CD14-positive monocyte (primary cell): ENCODE measurements at regions not wholly inside any gene's neighbourhood (a gene's known extent, or its start where the extent isn't known, plus 50 kb on each side); places are given as distances from the start of the nearest gene placed in this dataset.
"Not testable (repeated sequence)": the region's sequence is repeated elsewhere in the genome, so short reads cannot be mapped to it uniquely, and the experiment has no call there.

Experiments
- DNase-seq, 3 donors: peaks; one replicate each; pipeline ENCODE4 v3.0.0-alpha.2; 2011 to 2022
- H2AFZ ChIP-seq: 2 replicates; pipeline ENCODE4 v1.6.0; 2012; ENCODE audit warnings: mild to moderate bottlenecking, low read depth, low read length, inconsistent platforms; ENCODE audit not compliant: insufficient read depth, poor library complexity, severe bottlenecking
- H3K27ac ChIP-seq, 2 donors: 1 replicate in 1 of 2; 2 replicates in 1 of 2; pipeline ENCODE4 v1.5.1; 2012 to 2013; ENCODE audit warnings: low read length in 2 of 2, control low read depth in 1 of 2, inconsistent platforms in 1 of 2, low read depth in 1 of 2, mild to moderate bottlenecking in 1 of 2
- H3K27me3 ChIP-seq, 2 donors: one replicate each; pipeline versions ENCODE4 v1.6.0 to v1.6.1; 2011 to 2013; ENCODE audit warnings: low read length in 2 of 2; ENCODE audit not compliant: control insufficient read depth in 2 of 2, insufficient read depth in 2 of 2
- H3K36me3 ChIP-seq, 2 donors: replicated peaks in 1 of 2; 1 replicate in 1 of 2; 2 replicates in 1 of 2; pipeline versions ENCODE4 v1.5.1 to v1.6.1; 2012 to 2013; ENCODE audit warnings: low read length in 2 of 2, control low read depth in 1 of 2, inconsistent platforms in 1 of 2, mild to moderate bottlenecking in 1 of 2; ENCODE audit not compliant: insufficient read depth in 2 of 2, control insufficient read depth in 1 of 2
- H3K4me1 ChIP-seq, 2 donors: 1 replicate in 1 of 2; 2 replicates in 1 of 2; pipeline versions ENCODE4 v1.5.1 to v1.6.1; 2012 to 2013; ENCODE audit warnings: low read length in 2 of 2, control low read depth in 1 of 2, inconsistent platforms in 1 of 2, mild to moderate bottlenecking in 1 of 2, moderate library complexity in 1 of 2; ENCODE audit not compliant: insufficient read depth in 2 of 2, control insufficient read depth in 1 of 2
- H3K4me2 ChIP-seq: replicated peaks from 2 replicates; pipeline ENCODE3; 2012; ENCODE audit warnings: low read length, moderate library complexity, mild to moderate bottlenecking; ENCODE audit not compliant: poor library complexity, severe bottlenecking; ENCODE audit errors: extremely low read depth
- H3K4me3 ChIP-seq, 3 experiments: fragments of 200-600 bp in 1 of 3; sonication (generic) in 1 of 3; replicated peaks in 1 of 3; 1 replicate in 2 of 3; 2 replicates in 1 of 3; pipeline ENCODE4 v1.5.1; 2011 to 2013; ENCODE audit warnings: low read length in 3 of 3, mild to moderate bottlenecking in 3 of 3, control low read depth in 2 of 3, low read depth in 2 of 3, inconsistent platforms in 1 of 3, moderate library complexity in 1 of 3
- H3K79me2 ChIP-seq: 2 replicates; pipeline ENCODE4 v1.6.0; 2012; ENCODE audit warnings: mild to moderate bottlenecking, control low read depth, inconsistent platforms, low read length, moderate library complexity; ENCODE audit not compliant: insufficient read depth
- H3K9ac ChIP-seq: 2 replicates; pipeline ENCODE4 v1.6.0; 2017; ENCODE audit warnings: low read length, mild to moderate bottlenecking; ENCODE audit not compliant: insufficient read depth, poor library complexity, severe bottlenecking
- H3K9me3 ChIP-seq, 2 donors: replicated peaks in 1 of 2; 1 replicate in 1 of 2; 2 replicates in 1 of 2; pipeline versions ENCODE4 v1.5.1 to v1.6.1; 2012 to 2013; ENCODE audit warnings: low read length in 2 of 2, control low read depth in 1 of 2; ENCODE audit not compliant: control insufficient read depth in 1 of 2, insufficient read depth in 1 of 2
- H4K20me1 ChIP-seq: 2 replicates; pipeline ENCODE4 v1.6.0; 2012; ENCODE audit warnings: mild to moderate bottlenecking, low read length, control low read depth, moderate library complexity; ENCODE audit not compliant: insufficient read depth
- H3K27ac Mint-ChIP-seq, 7 donors: one replicate each; pipeline ENCODE4 v1.8.0; 2020; ENCODE audit warnings: mild to moderate bottlenecking in 7 of 7, mixed read lengths in 7 of 7, moderate library complexity in 6 of 7, inconsistent platforms in 2 of 7
- H3K27me3 Mint-ChIP-seq, 3 donors: one replicate each; pipeline ENCODE4 v1.8.0; 2021 to 2022; ENCODE audit warnings: low read depth in 3 of 3, mild to moderate bottlenecking in 3 of 3, mixed read lengths in 3 of 3, moderate library complexity in 3 of 3, inconsistent platforms in 1 of 3
- H3K36me3 Mint-ChIP-seq, 2 donors: one replicate each; pipeline ENCODE4 v1.8.0; 2020; ENCODE audit warnings: mixed read lengths in 2 of 2, inconsistent platforms in 1 of 2, mild to moderate bottlenecking in 1 of 2
- H3K4me1 Mint-ChIP-seq: one replicate; pipeline ENCODE4 v1.8.0; 2020; ENCODE audit warnings: mild to moderate bottlenecking, mixed read lengths
- H3K4me3 Mint-ChIP-seq, 2 donors: one replicate each; pipeline ENCODE4 v1.8.0; 2020; ENCODE audit warnings: mild to moderate bottlenecking in 2 of 2, mixed read lengths in 2 of 2, moderate library complexity in 1 of 2
- H3K9me3 Mint-ChIP-seq, 7 donors: one replicate each; pipeline ENCODE4 v1.8.0; 2020 to 2022; ENCODE audit warnings: mixed read lengths in 7 of 7, mild to moderate bottlenecking in 6 of 7, moderate library complexity in 6 of 7, inconsistent platforms in 2 of 7
- CTCF ChIP-seq: fragments of 200-600 bp; IDR thresholded peaks from one replicate; pipeline ENCODE4 v1.8.0; 2022; ENCODE audit warnings: antibody characterized with exemption, mild to moderate bottlenecking
- WGBS: methylation state at CpG from one replicate; pipeline ENCODE4 v1.1.5; 2013; ENCODE audit warnings: missing lambda C conversion rate; ENCODE audit not compliant: insufficient coverage; 5-methylcytosine and 5-hydroxymethylcytosine counted together
- intact Hi-C, 2 donors: fragments of 100-400 bp; cut with micrococcal nuclease; formaldehyde crosslinking; loops; one replicate each; pipeline versions ENCODE4 v1.15.0 to v1.15.1; 2023

GRCh38 chr13:68540244-68540643 lies 1310.1 kb upstream of the PCDH9 start:
- Mint-ChIP-seq H3K27me3 (no peaks in the 10 kb centered on the region), H3K9me3 (peaks cover 0 to 2% (median 0%) of the 10 kb centered on the region in 7 donors)

GRCh38 chr13:68535329-68535728 lies 1305.2 kb upstream of the PCDH9 start:
- Histone ChIP-seq H3K27ac (no peak overlapping the region), H3K27me3 (no peaks in the 10 kb centered on the region), H3K4me1 (no peaks in the 10 kb centered on the region), H3K9me3 (no peaks in the 10 kb centered on the region), H3K9ac (no peak overlapping the region), H2AFZ (no peak overlapping the region), H3K4me2 (no peak overlapping the region), H4K20me1 (no peaks in the 10 kb centered on the region), H3K79me2 (no peaks in the 10 kb centered on the region), H3K36me3 (no peaks in the 10 kb centered on the region), H3K4me3 (no peak overlapping the region)
- H3K27ac Mint-ChIP-seq: no peak overlapping the region
- no peaks in the 10 kb centered on the region for H3K36me3 Mint-ChIP-seq
- H3K9me3 Mint-ChIP-seq: peaks cover 0 to 6% (median 0%) of the 10 kb centered on the region in 7 donors
- H3K27me3 Mint-ChIP-seq: no peaks in the 10 kb centered on the region
- no CpG with 5 or more reads among the region's 1 CpG for WGBS
- intact Hi-C loops: no loop called here
- DNase-seq: no peak
- no peaks in the 10 kb centered on the region for H3K4me1 Mint-ChIP-seq
- TF ChIP-seq CTCF: no peak
- H3K4me3 Mint-ChIP-seq: no peak overlapping the region

More at GRCh38 chr13:68540244-68540643, 1310.1 kb upstream of the PCDH9 start:
- DNase-seq: no peak
- Histone ChIP-seq H3K27me3 (no peaks in the 10 kb centered on the region), H3K4me1 (no peaks in the 10 kb centered on the region), H4K20me1 (no peaks in the 10 kb centered on the region), H3K4me2 (no peak overlapping the region), H3K27ac (no peak overlapping the region), H3K79me2 (no peaks in the 10 kb centered on the region), H3K9ac (no peak overlapping the region), H3K36me3 (no peaks in the 10 kb centered on the region), H3K4me3 (no peak overlapping the region), H3K9me3 (no peaks in the 10 kb centered on the region), H2AFZ (no peak overlapping the region)
- Mint-ChIP-seq H3K4me1 (no peaks in the 10 kb centered on the region), H3K27ac (no peak overlapping the region), H3K4me3 (no peak overlapping the region), H3K36me3 (no peaks in the 10 kb centered on the region)
- intact Hi-C loops: no loop called here
- no CpG with 5 or more reads among the region's 2 CpGs for WGBS
- no peak for TF ChIP-seq CTCF

- DNase-seq, H3K4me3 ChIP-seq, H3K4me2 ChIP-seq, H3K27ac Mint-ChIP-seq, H3K36me3 Mint-ChIP-seq, H2AFZ ChIP-seq, intact Hi-C loops, H3K27me3 ChIP-seq, H3K79me2 ChIP-seq, H3K4me1 ChIP-seq, H3K9ac ChIP-seq, H4K20me1 ChIP-seq, H3K4me1 Mint-ChIP-seq, H3K27ac ChIP-seq, H3K4me3 Mint-ChIP-seq, H3K27me3 Mint-ChIP-seq, H3K36me3 ChIP-seq: not testable (repeated sequence)
- no CpG with 5 or more reads among the region's 1 CpG for WGBS
- peaks cover 2 to 27% (median 18%) of the 10 kb centered on the region in 7 donors for H3K9me3 Mint-ChIP-seq
- peaks cover 9 to 19% of the 10 kb centered on the region in 2 donors for H3K9me3 ChIP-seq
These were observed 1297.0 kb upstream of the PCDH9 start for GRCh38 chr13:68527167-68527566.
